MM.1S (cell line): ENCODE measurements at regions not wholly inside any gene's neighbourhood (a gene's known extent, or its start where the extent isn't known, plus 50 kb on each side); places are given as distances from the start of the nearest gene placed in this dataset.

ENCODE experiments used
- DNase-seq: peaks from one replicate; pipeline ENCODE4 v3.0.0-alpha.2; 2015
- H2AFZ ChIP-seq: fragments of 300-600 bp; sonication (generic); 2 replicates; pipeline ENCODE4 v1.6.0; 2016; ENCODE audit warnings: antibody characterized with exemption, low read length
- H3F3A ChIP-seq: fragments of 300-600 bp; sonication (generic); 2 replicates; pipeline ENCODE4 v1.6.1; 2016; ENCODE audit warnings: mild to moderate bottlenecking, antibody characterized with exemption, low read length, moderate library complexity, mixed read lengths; ENCODE audit not compliant: insufficient read depth
- H3K27ac ChIP-seq: fragments of 300-600 bp; sonication (generic); 2 replicates; pipeline ENCODE4 v1.5.1; 2016; ENCODE audit warnings: mild to moderate bottlenecking, low read length
- H3K27me3 ChIP-seq: fragments of 300-600 bp; sonication (generic); replicated peaks from 2 replicates; pipeline ENCODE4 v1.6.0; 2016; ENCODE audit warnings: low read length; ENCODE audit not compliant: insufficient read depth
- H3K36me3 ChIP-seq: fragments of 300-600 bp; sonication (generic); replicated peaks from 2 replicates; pipeline ENCODE4 v1.6.1; 2016; ENCODE audit warnings: mild to moderate bottlenecking, low read length, mixed read lengths; ENCODE audit not compliant: insufficient read depth
- H3K4me1 ChIP-seq: fragments of 300-600 bp; sonication (generic); 2 replicates; pipeline ENCODE4 v1.6.1; 2016; ENCODE audit warnings: low read length, mixed read lengths
- H3K4me2 ChIP-seq: fragments of 300-600 bp; sonication (generic); 2 replicates; pipeline ENCODE4 v1.6.0; 2016; ENCODE audit warnings: low read depth, low read length
- H3K4me3 ChIP-seq: fragments of 300-600 bp; sonication (generic); 2 replicates; pipeline ENCODE4 v1.5.1; 2016; ENCODE audit warnings: low read length, mixed read lengths
- H3K79me2 ChIP-seq: fragments of 300-600 bp; sonication (generic); 2 replicates; pipeline ENCODE4 v1.6.1; 2016; ENCODE audit warnings: mixed run types, low read length, mixed read lengths
- H3K9ac ChIP-seq: fragments of 300-600 bp; sonication (generic); 2 replicates; pipeline ENCODE4 v1.6.1; 2016; ENCODE audit warnings: low read length, mixed read lengths
- H3K9me2 ChIP-seq: fragments of 300-600 bp; sonication (generic); replicated peaks from 2 replicates; pipeline ENCODE4 v1.6.1; 2016; ENCODE audit warnings: mild to moderate bottlenecking, low read length, mixed read lengths; ENCODE audit not compliant: insufficient read depth
- H3K9me3 ChIP-seq: fragments of 300-600 bp; sonication (generic); replicated peaks from 2 replicates; pipeline ENCODE4 v1.6.1; 2016; ENCODE audit warnings: mild to moderate bottlenecking, low read length, mixed read lengths; ENCODE audit not compliant: insufficient read depth
- H4K20me1 ChIP-seq: fragments of 300-600 bp; sonication (generic); 2 replicates; pipeline ENCODE4 v1.6.1; 2016; ENCODE audit warnings: mild to moderate bottlenecking, low read length, moderate library complexity, mixed read lengths; ENCODE audit not compliant: insufficient read depth
- CTCF ChIP-seq: fragments of 300-600 bp; sonication (generic); IDR thresholded peaks from 2 replicates; pipeline ENCODE4 v1.5.1; 2016; ENCODE audit warnings: antibody characterized with exemption, low read length, mixed read lengths
- EZH2 ChIP-seq: fragments of 300-600 bp; sonication (generic); optimal IDR thresholded peaks from 2 replicates; pipeline ENCODE3; 2017; ENCODE audit warnings: low read depth, mild to moderate bottlenecking, antibody characterized with exemption, low read length, mixed read lengths
- EZH2phosphoT487 ChIP-seq: fragments of 300-600 bp; sonication (generic); IDR thresholded peaks from 2 replicates; pipeline ENCODE4 v1.6.1; 2018; ENCODE audit warnings: antibody characterized with exemption, low read length

- H3K9me2 ChIP-seq: no peaks in the 10 kb centered on the region
- H3K27ac ChIP-seq: no peak overlapping the region
- H3F3A ChIP-seq: no peaks in the 10 kb centered on the region
- H3K27me3 ChIP-seq: no peaks in the 10 kb centered on the region
- H3K4me2 ChIP-seq: no peak overlapping the region
- H3K36me3 ChIP-seq: no peaks in the 10 kb centered on the region
- H3K79me2 ChIP-seq: no peaks in the 10 kb centered on the region
- DNase-seq: no peak
- no peaks in the 10 kb centered on the region for H3K9me3 ChIP-seq
- no peaks in the 10 kb centered on the region for H4K20me1 ChIP-seq
- H2AFZ ChIP-seq: no peak overlapping the region
- no peak overlapping the region for H3K4me3 ChIP-seq
- H3K4me1 ChIP-seq: no peaks in the 10 kb centered on the region
- no peak overlapping the region for H3K9ac ChIP-seq
- no peak for TF ChIP-seq CTCF
These were observed 571.7 kb downstream of the METTL15 start for GRCh38 chr11:28679795-28680468.

- Histone ChIP-seq H4K20me1 (no peaks in the 10 kb centered on the region), H3K4me1 (no peaks in the 10 kb centered on the region), H3K9me3 (no peaks in the 10 kb centered on the region), H3K27ac (no peak overlapping the region), H3K9me2 (no peaks in the 10 kb centered on the region), H3K27me3 (no peaks in the 10 kb centered on the region), H2AFZ (no peak overlapping the region), H3F3A (no peaks in the 10 kb centered on the region), H3K79me2 (no peaks in the 10 kb centered on the region), H3K36me3 (no peaks in the 10 kb centered on the region), H3K4me2 (no peak overlapping the region), H3K4me3 (no peak overlapping the region), H3K9ac (no peak overlapping the region)
- TF ChIP-seq EZH2: no peak
- no peak for DNase-seq
These were observed 569.5 kb downstream of the METTL15 start for GRCh38 chr11:28677721-28678120.

DNA sequence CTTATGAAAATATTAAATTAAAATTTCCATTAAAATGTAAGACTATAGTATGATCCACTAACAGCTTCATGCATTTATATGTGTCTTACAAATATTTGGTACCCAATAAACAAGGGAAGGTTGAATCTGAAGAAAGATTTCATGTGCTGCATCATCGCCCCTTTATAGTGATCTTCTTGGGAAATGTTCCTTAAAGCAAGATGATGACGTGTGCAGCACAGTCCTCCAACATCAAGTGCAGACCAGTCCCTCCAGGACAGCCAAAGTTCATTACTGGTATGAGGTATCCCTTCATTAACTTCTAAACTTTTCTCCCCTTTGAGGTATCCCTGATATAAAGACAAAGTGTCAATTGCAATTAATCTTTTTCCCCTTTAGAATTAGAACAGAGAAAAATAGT, 567.0 kb downstream of the METTL15 start:
- Histone ChIP-seq H3F3A (no peaks in the 10 kb centered on the region), H3K4me2 (no peak overlapping the region), H3K36me3 (no peaks in the 10 kb centered on the region), H4K20me1 (no peaks in the 10 kb centered on the region), H3K4me1 (no peaks in the 10 kb centered on the region), H3K4me3 (no peak overlapping the region), H3K9me3 (no peaks in the 10 kb centered on the region), H2AFZ (no peak overlapping the region), H3K9ac (no peak overlapping the region), H3K27me3 (no peaks in the 10 kb centered on the region), H3K79me2 (no peaks in the 10 kb centered on the region), H3K27ac (no peak overlapping the region), H3K9me2 (no peaks in the 10 kb centered on the region)
- TF ChIP-seq EZH2phosphoT487: no peak
- no peak for TF ChIP-seq EZH2
- no peak for TF ChIP-seq CTCF
- DNase-seq: no peak

GRCh38 chr11:28674433-28675103, 566.4 kb downstream of the METTL15 start:
- no peaks in the 10 kb centered on the region for H3K27me3 ChIP-seq
- H3K9ac ChIP-seq: no peak overlapping the region
- H3K9me2 ChIP-seq: no peaks in the 10 kb centered on the region
- H2AFZ ChIP-seq: no peak overlapping the region
- no peaks in the 10 kb centered on the region for H3K9me3 ChIP-seq
- DNase-seq: no peak
- no peaks in the 10 kb centered on the region for H3K79me2 ChIP-seq
- TF ChIP-seq EZH2phosphoT487 (no peak), CTCF (no peak), EZH2 (no peak)
- no peak overlapping the region for H3K27ac ChIP-seq
- H4K20me1 ChIP-seq: no peaks in the 10 kb centered on the region
- H3K4me1 ChIP-seq: no peaks in the 10 kb centered on the region
- H3K36me3 ChIP-seq: no peaks in the 10 kb centered on the region
- no peaks in the 10 kb centered on the region for H3F3A ChIP-seq
- no peak overlapping the region for H3K4me2 ChIP-seq
- H3K4me3 ChIP-seq: no peak overlapping the region
